IMR-90 (cell line): ENCODE measurements at regions not wholly inside any gene's neighbourhood (a gene's known extent, or its start where the extent isn't known, plus 50 kb on each side); places are given as distances from the start of the nearest gene placed in this dataset.

Experiments
- ATAC-seq: fragments of 200-7000 bp; cut with Tn5 transposase; 2 replicates; pipeline ENCODE4 v1.9.1; 2020; ENCODE audit warnings: low read depth, mild to moderate bottlenecking, moderate library complexity
- BruUV-seq: library from RNA; stranded (reverse); fragments of 400-500 nt; replicated peaks from 2 replicates; lab custom pipeline; 2021; lab: Mats Ljungman, UMichigan
- CTCF ChIA-PET: fragments of 300-600 bp; formaldehyde crosslinking; extraction: SDS; loops from one replicate; lab custom pipeline; 2021; ENCODE audit warnings: antibody characterized with exemption; lab: Yijun Ruan, JAX
- POLR2A ChIA-PET: fragments of 300-600 bp; sonication (Branson Sonifier 250); formaldehyde crosslinking; loops from one replicate; lab custom pipeline; 2022; ENCODE audit warnings: antibody characterized with exemption; ENCODE audit not compliant: unreplicated experiment; lab: Charles Lee
- DNase-seq: peaks from one replicate; pipeline ENCODE4 v3.0.0; 2013
- H2AFZ ChIP-seq: replicated peaks from 2 replicates; pipeline ENCODE3; 2013; ENCODE audit warnings: low read length, mild to moderate bottlenecking; ENCODE audit not compliant: poor library complexity
- H2AK5ac ChIP-seq: 2 replicates; pipeline ENCODE4 v1.6.1; 2013; ENCODE audit warnings: low read depth, low read length, inconsistent platforms
- H2AK9ac ChIP-seq: replicated peaks from 2 replicates; pipeline ENCODE3; 2013; ENCODE audit warnings: mild to moderate bottlenecking, low read depth, low read length, moderate library complexity; ENCODE audit not compliant: poor library complexity
- H2BK120ac ChIP-seq: 2 replicates; pipeline ENCODE4 v1.6.1; 2013; ENCODE audit warnings: low read depth, low read length, inconsistent platforms
- H2BK15ac ChIP-seq: 3 replicates; pipeline ENCODE4 v1.6.1; 2013; ENCODE audit warnings: low read depth, low read length, inconsistent platforms
- H2BK20ac ChIP-seq: 2 replicates; pipeline ENCODE4 v1.6.1; 2013; ENCODE audit warnings: low read depth, mild to moderate bottlenecking, inconsistent platforms, low read length, moderate library complexity
- H2BK5ac ChIP-seq: 2 replicates; pipeline ENCODE4 v1.6.1; 2013; ENCODE audit warnings: mild to moderate bottlenecking, low read depth, low read length, inconsistent platforms; ENCODE audit not compliant: poor library complexity, severe bottlenecking
- H3K14ac ChIP-seq: replicated peaks from 2 replicates; pipeline ENCODE4 v1.6.1; 2013; ENCODE audit warnings: low read depth, low read length, inconsistent platforms
- H3K18ac ChIP-seq: 2 replicates; pipeline ENCODE4 v1.6.1; 2013; ENCODE audit warnings: low read depth, low read length, control low read depth
- H3K23ac ChIP-seq: 2 replicates; pipeline ENCODE4 v1.6.1; 2013; ENCODE audit warnings: low read depth, low read length, inconsistent platforms
- H3K27ac ChIP-seq: 2 replicates; pipeline ENCODE4 v1.5.1; 2013; ENCODE audit warnings: mild to moderate bottlenecking, control low read depth, low read length; ENCODE audit not compliant: insufficient read depth
- H3K27me3 ChIP-seq: 2 replicates; pipeline ENCODE4 v1.6.1; 2013; ENCODE audit warnings: low read length; ENCODE audit not compliant: control insufficient read depth, insufficient read depth
- H3K36me3 ChIP-seq: 2 replicates; pipeline ENCODE4 v1.6.1; 2013; ENCODE audit warnings: low read length, mixed read lengths; ENCODE audit not compliant: control insufficient read depth, insufficient read depth
- H3K4ac ChIP-seq: 2 replicates; pipeline ENCODE4 v1.6.1; 2013; ENCODE audit warnings: low read depth, low read length, inconsistent platforms
- H3K4me1 ChIP-seq: 2 replicates; pipeline ENCODE4 v1.6.1; 2013; ENCODE audit warnings: low read length, mixed read lengths; ENCODE audit not compliant: control insufficient read depth, insufficient read depth
- H3K4me2 ChIP-seq: 2 replicates; pipeline ENCODE4 v1.6.1; 2013; ENCODE audit warnings: low read depth, mild to moderate bottlenecking, control low read depth, low read length, moderate library complexity
- H3K4me3 ChIP-seq: 2 replicates; pipeline ENCODE4 v1.5.1; 2013; ENCODE audit warnings: low read depth, mild to moderate bottlenecking, control low read depth, low read length, moderate library complexity; ENCODE audit not compliant: insufficient read depth
- H3K56ac ChIP-seq: 2 replicates; pipeline ENCODE4 v1.6.1; 2013; ENCODE audit warnings: low read length, inconsistent platforms; ENCODE audit not compliant: insufficient read depth; ENCODE audit errors: extremely low read depth
- H3K79me1 ChIP-seq, 2 experiments: 2 replicates each; pipeline ENCODE4 v1.6.1; 2013; ENCODE audit warnings: low read length in 2 of 2, inconsistent platforms in 1 of 2, low read depth in 1 of 2
- H3K9ac ChIP-seq: 2 replicates; pipeline ENCODE4 v1.6.1; 2013; ENCODE audit warnings: low read depth, low read length, control low read depth
- H3K9me1 ChIP-seq: 2 replicates; pipeline ENCODE4 v1.6.1; 2013; ENCODE audit warnings: low read length, inconsistent platforms; ENCODE audit not compliant: insufficient read depth
- H3K9me3 ChIP-seq: 2 replicates; pipeline ENCODE4 v1.6.1; 2013; ENCODE audit warnings: low read length; ENCODE audit not compliant: control insufficient read depth, insufficient read depth
- H4K20me1 ChIP-seq: 2 replicates; pipeline ENCODE4 v1.6.1; 2013; ENCODE audit warnings: low read length, inconsistent platforms; ENCODE audit not compliant: insufficient read depth
- H4K5ac ChIP-seq: 2 replicates; pipeline ENCODE4 v1.6.1; 2013; ENCODE audit warnings: mild to moderate bottlenecking, low read depth, low read length, control low read depth
- H4K8ac ChIP-seq, 2 experiments: 2 replicates each; pipeline ENCODE4 v1.6.1; 2013; ENCODE audit warnings: low read depth in 2 of 2, low read length in 2 of 2, control low read depth in 1 of 2, inconsistent platforms in 1 of 2
- H4K91ac ChIP-seq: 2 replicates; pipeline ENCODE4 v1.6.1; 2013; ENCODE audit warnings: low read depth, low read length, inconsistent platforms; ENCODE audit not compliant: insufficient read depth
- BHLHE40 ChIP-seq: fragments of 150-350 bp; IDR thresholded peaks from 2 replicates; pipeline ENCODE4 v1.6.1; 2016; ENCODE audit warnings: mild to moderate bottlenecking, low read depth, low read length
- CEBPB ChIP-seq: IDR thresholded peaks from 2 replicates; pipeline ENCODE4 v1.6.1; 2012; ENCODE audit warnings: low read depth, low read length, improper control_type of control experiment
- CHD1 ChIP-seq: IDR thresholded peaks from 2 replicates; pipeline ENCODE4 v1.6.1; 2012; ENCODE audit warnings: low read depth, low read length, improper control_type of control experiment
- FOS ChIP-seq: fragments of 150-350 bp; IDR thresholded peaks from 2 replicates; pipeline ENCODE4 v1.6.1; 2016; ENCODE audit warnings: low read depth, low read length
- MAFK ChIP-seq: IDR thresholded peaks from 2 replicates; pipeline ENCODE4 v1.6.1; 2012; ENCODE audit warnings: low read depth, low read length, improper control_type of control experiment
- MAZ ChIP-seq: IDR thresholded peaks from 2 replicates; pipeline ENCODE4 v1.6.1; 2012; ENCODE audit warnings: low read depth, mild to moderate bottlenecking, low read length, improper control_type of control experiment, moderate library complexity, borderline replicate concordance
- MXI1 ChIP-seq: IDR thresholded peaks from 2 replicates; pipeline ENCODE4 v1.6.1; 2012; ENCODE audit warnings: low read depth, mild to moderate bottlenecking, low read length, moderate library complexity, borderline replicate concordance
- NFE2L2 ChIP-seq: fragments of 150-350 bp; IDR thresholded peaks from 2 replicates; pipeline ENCODE4 v1.6.1; 2016; ENCODE audit warnings: low read depth, mild to moderate bottlenecking, low read length
- POLR2A ChIP-seq: IDR thresholded peaks from 2 replicates; pipeline ENCODE4 v1.6.1; 2012; ENCODE audit warnings: mild to moderate bottlenecking, low read depth, low read length
- RAD21 ChIP-seq: IDR thresholded peaks from 2 replicates; pipeline ENCODE4 v1.6.1; 2012; ENCODE audit warnings: low read length, improper control_type of control experiment
- RCOR1 ChIP-seq: IDR thresholded peaks from 2 replicates; pipeline ENCODE4 v1.6.1; 2012; ENCODE audit warnings: mild to moderate bottlenecking, low read length, improper control_type of control experiment; ENCODE audit not compliant: insufficient replicate concordance
- RFX5 ChIP-seq: IDR thresholded peaks from 2 replicates; pipeline ENCODE4 v1.8.0; 2012; ENCODE audit warnings: low read depth, mild to moderate bottlenecking, low read length, moderate library complexity
- SMC3 ChIP-seq: fragments of 150-350 bp; IDR thresholded peaks from 2 replicates; pipeline ENCODE4 v1.6.1; 2016; ENCODE audit warnings: low read depth, mild to moderate bottlenecking, antibody characterized with exemption, low read length, moderate library complexity
- WGBS, 2 experiments: methylation state at CpG; one replicate each; pipeline versions ENCODE4 v1.1.5 to v1.1.7; 2013; ENCODE audit warnings: missing lambda C conversion rate in 2 of 2; ENCODE audit not compliant: insufficient read length in 1 of 2; ENCODE audit errors: extremely low coverage in 2 of 2; 5-methylcytosine and 5-hydroxymethylcytosine counted together
- dilution Hi-C: fragments of 300-500 bp; cut with HindIII; formaldehyde crosslinking; loops from one replicate; pipeline ENCODE4 v1.14.3; 2018; ENCODE audit warnings: low sequenced_read_pairs; ENCODE audit not compliant: unreplicated experiment
- in situ Hi-C: fragments of 300-500 bp; cut with MboI; formaldehyde crosslinking; loops from 3 replicates; pipeline ENCODE4 v1.14.3; 2019; ENCODE audit warnings: low sequenced_read_pairs, inconsistent platforms, mixed read lengths
- intact Hi-C: fragments of 100-400 bp; cut with micrococcal nuclease; formaldehyde crosslinking; loops from 2 replicates; pipeline ENCODE4 v1.10.0; 2022
- TF ChIP-seq, protein P1 (sequence below): fragments of 150-350 bp; IDR thresholded peaks from 2 replicates; pipeline ENCODE4 v1.6.1; 2016; ENCODE audit warnings: low read depth, mild to moderate bottlenecking, low read length, moderate library complexity, borderline replicate concordance
- TF ChIP-seq, protein P2 (sequence below): conservative IDR thresholded peaks from 2 replicates; pipeline ENCODE4 v1.5.1; 2012; ENCODE audit warnings: mild to moderate bottlenecking, low read depth, low read length, improper control_type of control experiment
- TF ChIP-seq, protein P3 (sequence below): fragments of 150-350 bp; IDR thresholded peaks from 2 replicates; pipeline ENCODE4 v1.6.1; 2017; ENCODE audit warnings: mild to moderate bottlenecking, antibody characterized with exemption, low read length, low read depth

DNA sequence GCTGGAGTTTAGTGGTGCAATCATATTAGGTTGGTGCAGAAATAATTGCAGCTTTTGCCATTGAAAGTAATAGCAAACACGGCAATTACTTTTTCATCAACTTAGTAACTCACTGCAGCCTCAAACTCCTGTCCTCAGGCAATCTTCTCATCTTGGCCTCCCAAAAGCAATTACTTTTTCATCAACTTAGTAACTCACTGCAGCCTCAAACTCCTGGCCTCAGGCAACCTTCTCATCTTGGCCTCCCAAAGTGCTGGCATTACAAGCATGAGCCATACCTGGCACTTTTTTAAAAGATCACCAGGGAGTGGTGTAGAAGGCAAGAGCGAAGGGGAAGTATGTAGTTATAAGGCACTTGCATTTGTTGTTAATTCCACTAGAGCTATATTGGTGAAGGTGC is 491.1 kb upstream of the ADGRL3 start:
- 100% methylated on average over 1 of the region's 2 CpGs; no CpG with 5 or more reads in 1 of the 2 experiments for WGBS, 2 experiments
- H3K14ac ChIP-seq: no peak overlapping the region
- H3K4me1 ChIP-seq: no peaks in the 10 kb centered on the region
- no peaks in the 10 kb centered on the region for H3K9me1 ChIP-seq
- H2AFZ ChIP-seq: no peak overlapping the region
- H4K20me1 ChIP-seq: no peaks in the 10 kb centered on the region
- no peak overlapping the region for H3K4me2 ChIP-seq
- H2BK120ac ChIP-seq: no peak overlapping the region
- in situ Hi-C loops (no loop called here), intact Hi-C loops (no loop called here), dilution Hi-C loops (no loop called here)
- no peak overlapping the region for H2AK5ac ChIP-seq
- H4K91ac ChIP-seq: no peak overlapping the region
- DNase-seq: no peak
- H3K18ac ChIP-seq: no peak overlapping the region
- no peak overlapping the region for H4K5ac ChIP-seq
- H3K23ac ChIP-seq: no peak overlapping the region
- no peak overlapping the region for H3K27ac ChIP-seq
- no peak overlapping the region for H2BK5ac ChIP-seq
- H2BK15ac ChIP-seq: no peak overlapping the region
- POLR2A ChIA-PET: no interaction called here
- H3K56ac ChIP-seq: no peak overlapping the region
- H3K9ac ChIP-seq: no peak overlapping the region
- TF ChIP-seq MAZ: no peak
- no peak for TF ChIP-seq NFE2L2
- no peak for TF ChIP-seq SMC3
- TF ChIP-seq MXI1: no peak
- TF ChIP-seq FOS: no peak
- TF ChIP-seq POLR2A: no peak
- TF ChIP-seq CHD1: no peak
- no peak for TF ChIP-seq MAFK
- TF ChIP-seq, protein P1, sequence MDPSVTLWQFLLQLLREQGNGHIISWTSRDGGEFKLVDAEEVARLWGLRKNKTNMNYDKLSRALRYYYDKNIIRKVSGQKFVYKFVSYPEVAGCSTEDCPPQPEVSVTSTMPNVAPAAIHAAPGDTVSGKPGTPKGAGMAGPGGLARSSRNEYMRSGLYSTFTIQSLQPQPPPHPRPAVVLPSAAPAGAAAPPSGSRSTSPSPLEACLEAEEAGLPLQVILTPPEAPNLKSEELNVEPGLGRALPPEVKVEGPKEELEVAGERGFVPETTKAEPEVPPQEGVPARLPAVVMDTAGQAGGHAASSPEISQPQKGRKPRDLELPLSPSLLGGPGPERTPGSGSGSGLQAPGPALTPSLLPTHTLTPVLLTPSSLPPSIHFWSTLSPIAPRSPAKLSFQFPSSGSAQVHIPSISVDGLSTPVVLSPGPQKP: no peak
- TF ChIP-seq RAD21: no peak
- TF ChIP-seq, protein P2, sequence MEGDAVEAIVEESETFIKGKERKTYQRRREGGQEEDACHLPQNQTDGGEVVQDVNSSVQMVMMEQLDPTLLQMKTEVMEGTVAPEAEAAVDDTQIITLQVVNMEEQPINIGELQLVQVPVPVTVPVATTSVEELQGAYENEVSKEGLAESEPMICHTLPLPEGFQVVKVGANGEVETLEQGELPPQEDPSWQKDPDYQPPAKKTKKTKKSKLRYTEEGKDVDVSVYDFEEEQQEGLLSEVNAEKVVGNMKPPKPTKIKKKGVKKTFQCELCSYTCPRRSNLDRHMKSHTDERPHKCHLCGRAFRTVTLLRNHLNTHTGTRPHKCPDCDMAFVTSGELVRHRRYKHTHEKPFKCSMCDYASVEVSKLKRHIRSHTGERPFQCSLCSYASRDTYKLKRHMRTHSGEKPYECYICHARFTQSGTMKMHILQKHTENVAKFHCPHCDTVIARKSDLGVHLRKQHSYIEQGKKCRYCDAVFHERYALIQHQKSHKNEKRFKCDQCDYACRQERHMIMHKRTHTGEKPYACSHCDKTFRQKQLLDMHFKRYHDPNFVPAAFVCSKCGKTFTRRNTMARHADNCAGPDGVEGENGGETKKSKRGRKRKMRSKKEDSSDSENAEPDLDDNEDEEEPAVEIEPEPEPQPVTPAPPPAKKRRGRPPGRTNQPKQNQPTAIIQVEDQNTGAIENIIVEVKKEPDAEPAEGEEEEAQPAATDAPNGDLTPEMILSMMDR: no peak
- TF ChIP-seq, protein P3, sequence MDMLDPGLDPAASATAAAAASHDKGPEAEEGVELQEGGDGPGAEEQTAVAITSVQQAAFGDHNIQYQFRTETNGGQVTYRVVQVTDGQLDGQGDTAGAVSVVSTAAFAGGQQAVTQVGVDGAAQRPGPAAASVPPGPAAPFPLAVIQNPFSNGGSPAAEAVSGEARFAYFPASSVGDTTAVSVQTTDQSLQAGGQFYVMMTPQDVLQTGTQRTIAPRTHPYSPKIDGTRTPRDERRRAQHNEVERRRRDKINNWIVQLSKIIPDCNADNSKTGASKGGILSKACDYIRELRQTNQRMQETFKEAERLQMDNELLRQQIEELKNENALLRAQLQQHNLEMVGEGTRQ: no peak
- TF ChIP-seq CEBPB: no peak
- TF ChIP-seq RFX5: no peak
- no peak for TF ChIP-seq BHLHE40
- TF ChIP-seq RCOR1: no peak
- no peak overlapping the region for H3K4ac ChIP-seq
- BruUV-seq: no TSS peak
- H3K4me3 ChIP-seq: no peak overlapping the region
- no peaks in the 10 kb centered on the region for H3K9me3 ChIP-seq
- no peaks in the 10 kb centered on the region for H3K36me3 ChIP-seq
- H2AK9ac ChIP-seq: no peak overlapping the region
- no peak overlapping the region for H2BK20ac ChIP-seq
- no peak for ATAC-seq
- no peak overlapping the region for H4K8ac ChIP-seq
- H3K27me3 ChIP-seq: no peaks in the 10 kb centered on the region
- no peaks in the 10 kb centered on the region for H3K79me1 ChIP-seq
- CTCF ChIA-PET: no interaction called here
